Amygdala (tissue), 56 donors: ENCODE measurements at regions not wholly inside any gene's neighbourhood (a gene's known extent, or its start where the extent isn't known, plus 50 kb on each side); places are given as distances from the start of the nearest gene placed in this dataset.
"Not testable (repeated sequence)": the region's sequence is repeated elsewhere in the genome, so short reads cannot be mapped to it uniquely, and the experiment has no call there.

Experiments used
- DNase-seq, 56 donors: peaks; one replicate each; lab custom pipeline; 2025; lab: John Stamatoyannopoulos, UW

- no peak for DNase-seq
Measured at GRCh38 chr9:30243467-30243866, 2141.0 kb upstream of the ACO1 start.

GRCh38 chr9:30244877-30245276 is 2139.6 kb upstream of the ACO1 start:
- DNase-seq = no peak

- no peak for DNase-seq
Measured at GRCh38 chr9:30250872-30251271, 2133.6 kb upstream of the ACO1 start.

GRCh38 chr9:30258094-30258493 is 2126.3 kb upstream of the ACO1 start:
- DNase-seq = no peak

GRCh38 chr9:30280229-30280900 is 2104.1 kb upstream of the ACO1 start:
- no peak for DNase-seq

- no peak for DNase-seq
Measured at GRCh38 chr9:30289435-30289834, 2095.0 kb upstream of the ACO1 start.

- not testable (repeated sequence) for DNase-seq
Measured at GRCh38 chr9:30292026-30292425, 2092.4 kb upstream of the ACO1 start.

GRCh38 chr9:30293231-30293630 is 2091.2 kb upstream of the ACO1 start:
- DNase-seq = no peak

GRCh38 chr9:30299126-30299780 is 2085.2 kb upstream of the ACO1 start:
- DNase-seq = no peak

- DNase-seq = peak in 1 of 56 donors; percentile 3
Measured at GRCh38 chr9:30301271-30301963, 2083.0 kb upstream of the ACO1 start.

GRCh38 chr9:30310711-30311110 is 2073.7 kb upstream of the ACO1 start:
- DNase-seq = no peak

- DNase-seq = no peak
Measured at GRCh38 chr9:30329431-30329830, 2055.0 kb upstream of the ACO1 start.

- no peak for DNase-seq
Measured at GRCh38 chr9:30348904-30349303, 2035.5 kb upstream of the ACO1 start.

GRCh38 chr9:30349526-30350513 is 2034.6 kb upstream of the ACO1 start:
- DNase-seq = no peak

- no peak for DNase-seq
Measured at GRCh38 chr9:30356221-30356620, 2028.2 kb upstream of the ACO1 start.

GRCh38 chr9:30362373-30362772 is 2022.1 kb upstream of the ACO1 start:
- DNase-seq = no peak

GRCh38 chr9:30366140-30366539 is 2018.3 kb upstream of the ACO1 start:
- not testable (repeated sequence) for DNase-seq

- no peak for DNase-seq
Measured at GRCh38 chr9:30382271-30382670, 2002.2 kb upstream of the ACO1 start.

- no peak for DNase-seq
Measured at GRCh38 chr9:30410273-30410672, 1974.2 kb upstream of the ACO1 start.

GRCh38 chr9:30411571-30411970 is 1972.9 kb upstream of the ACO1 start:
- DNase-seq = no peak

GRCh38 chr9:30459156-30459555 is 1925.3 kb upstream of the ACO1 start:
- DNase-seq = no peak
